A549 (cell line): ENCODE measurements at regions not wholly inside any gene's neighbourhood (a gene's known extent, or its start where the extent isn't known, plus 50 kb on each side); places are given as distances from the start of the nearest gene placed in this dataset.

Experiments
- ATAC-seq, 2 experiments: fragments of 200-7000 bp in 1 of 2; fragments of >200 bp in 1 of 2; cut with Nextera tagmentation in 1 of 2; cut with Tn5 transposase in 1 of 2; 3 replicates each; pipeline versions ENCODE4 v1.8.0 to v1.9.1; 2018 to 2020; ENCODE audit warnings: mild to moderate bottlenecking in 1 of 2, moderate library complexity in 1 of 2
- CTCF ChIA-PET: fragments of 300-600 bp; sonication (Branson Sonifier 250); formaldehyde crosslinking; extraction: SDS; loops from one replicate; lab custom pipeline; 2021; ENCODE audit warnings: antibody characterized with exemption, inconsistent platforms; lab: Yijun Ruan, JAX
- POLR2A ChIA-PET: fragments of 350-600 bp; formaldehyde crosslinking; extraction: SDS; loops from one replicate; lab custom pipeline; 2021; ENCODE audit warnings: antibody characterized with exemption, inconsistent platforms; lab: Yijun Ruan, JAX
- DNase-seq, 2 experiments: peaks; one replicate each; pipeline versions ENCODE4 v3.0.0 to v3.0.0-alpha.2; 2011 to 2016; ENCODE audit warnings: low read depth in 1 of 2, low spot score in 1 of 2
- FAIRE-seq: peaks from 2 replicates; lab custom pipeline; 2011; peaks lifted over from hg19 to GRCh38; lab: Jason Lieb, UNC
- H3K27ac ChIP-seq, 2 experiments: fragments of >200 bp; sonication (Bioruptor Twin); formaldehyde crosslinking; 3 replicates each; pipeline ENCODE4 v1.5.1; 2016 to 2017
- H3K4me1 ChIP-seq: fragments of >200 bp; sonication (Bioruptor Twin); formaldehyde crosslinking; 3 replicates; pipeline ENCODE4 v1.6.1; 2016
- H3K4me2 ChIP-seq: fragments of >200 bp; sonication (Bioruptor Twin); formaldehyde crosslinking; 3 replicates; pipeline ENCODE4 v1.6.1; 2016
- H3K4me3 ChIP-seq: fragments of >200 bp; sonication (Bioruptor Twin); formaldehyde crosslinking; 3 replicates; pipeline ENCODE4 v1.5.1; 2016
- H3K9me3 ChIP-seq: fragments of >200 bp; sonication (Bioruptor Twin); formaldehyde crosslinking; 3 replicates; pipeline ENCODE4 v1.6.1; 2016
- CBX2 ChIP-seq: fragments of 200-600 bp; sonication (generic); IDR thresholded peaks from 2 replicates; pipeline ENCODE4 v1.6.1; 2016; ENCODE audit warnings: low read depth, mild to moderate bottlenecking, borderline replicate concordance
- CBX8 ChIP-seq: fragments of 200-600 bp; sonication (generic); IDR thresholded peaks from 2 replicates; pipeline ENCODE4 v1.6.1; 2016
- CHD4 ChIP-seq: fragments of 200-600 bp; sonication (generic); IDR thresholded peaks from 2 replicates; pipeline ENCODE4 v1.6.1; 2016; ENCODE audit warnings: antibody characterized with exemption, mild to moderate bottlenecking, borderline replicate concordance
- CTCF ChIP-seq: fragments of >200 bp; sonication (Bioruptor Twin); formaldehyde crosslinking; IDR thresholded peaks from 3 replicates; pipeline ENCODE4 v1.5.1; 2016
- EHF ChIP-seq: fragments of 250-450 bp; sonication (Bioruptor Pico); IDR thresholded peaks from 2 replicates; pipeline ENCODE4 v1.5.0; 2020; ENCODE audit warnings: mild to moderate bottlenecking
- EHMT2 ChIP-seq: fragments of 200-600 bp; sonication (generic); IDR thresholded peaks from 2 replicates; pipeline ENCODE4 v1.6.1; 2016; ENCODE audit warnings: antibody characterized with exemption, low read depth, mild to moderate bottlenecking, moderate library complexity
- ELK1 ChIP-seq: fragments of 150-350 bp; IDR thresholded peaks from 2 replicates; pipeline ENCODE4 v1.6.1; 2014; ENCODE audit warnings: low read depth, mild to moderate bottlenecking, low read length
- EP300 ChIP-seq, 2 experiments: fragments of >200 bp; sonication (Bioruptor Twin); formaldehyde crosslinking; IDR thresholded peaks; 2 replicates in 1 of 2; 3 replicates in 1 of 2; pipeline ENCODE4 v1.6.1; 2016 to 2017
- ESRRA ChIP-seq: fragments of 150-350 bp; IDR thresholded peaks from 2 replicates; pipeline ENCODE4 v1.6.1; 2014; ENCODE audit warnings: mild to moderate bottlenecking, low read length, borderline replicate concordance
- FOSL2 ChIP-seq, 2 experiments: fragments of 450-650 bp in 1 of 2; fragments of >200 bp in 1 of 2; sonication (Bioruptor Twin) in 1 of 2; formaldehyde crosslinking; IDR thresholded peaks; 2 replicates each; pipeline versions ENCODE4 v1.5.0 to v1.6.1; 2016 to 2020; ENCODE audit warnings: mild to moderate bottlenecking in 1 of 2, moderate library complexity in 1 of 2
- GATA3 ChIP-seq: IDR thresholded peaks from 2 replicates; pipeline ENCODE4 v1.6.1; 2012; ENCODE audit warnings: borderline replicate concordance
- HES2 ChIP-seq: fragments of >200 bp; sonication (Bioruptor Twin); formaldehyde crosslinking; IDR thresholded peaks from 2 replicates; pipeline ENCODE4 v1.6.1; 2016
- HEYL ChIP-seq: fragments of 250-450 bp; sonication (Bioruptor Pico); IDR thresholded peaks from 2 replicates; pipeline ENCODE4 v1.8.0; 2021; ENCODE audit warnings: mild to moderate bottlenecking, moderate library complexity
- HMGXB4 ChIP-seq: fragments of 250-450 bp; sonication (Bioruptor Pico); IDR thresholded peaks from 2 replicates; pipeline ENCODE4 v1.5.0; 2021; ENCODE audit warnings: mild to moderate bottlenecking, moderate library complexity, borderline replicate concordance
- HOXB13 ChIP-seq: fragments of 250-450 bp; sonication (Bioruptor Pico); IDR thresholded peaks from 2 replicates; pipeline ENCODE4 v1.5.0; 2020; ENCODE audit warnings: low read depth, mild to moderate bottlenecking, moderate library complexity
- HOXB5 ChIP-seq: fragments of 250-450 bp; sonication (Bioruptor Pico); IDR thresholded peaks from 2 replicates; pipeline ENCODE4 v1.5.0; 2020; ENCODE audit warnings: mild to moderate bottlenecking, moderate library complexity
- JUNB ChIP-seq: fragments of >200 bp; sonication (Bioruptor Twin); formaldehyde crosslinking; IDR thresholded peaks from 2 replicates; pipeline ENCODE4 v1.6.1; 2016
- MAZ ChIP-seq: fragments of 150-350 bp; IDR thresholded peaks from 2 replicates; pipeline ENCODE4 v1.6.1; 2014; ENCODE audit warnings: antibody characterized with exemption, low read depth, low read length, borderline replicate concordance
- NFE2L2 ChIP-seq: fragments of 150-350 bp; conservative IDR thresholded peaks from 2 replicates; pipeline ENCODE4 v1.6.1; 2014; ENCODE audit warnings: low read length
- RARB ChIP-seq: fragments of 250-450 bp; sonication (Bioruptor Pico); IDR thresholded peaks from 2 replicates; pipeline ENCODE4 v1.8.0; 2021; ENCODE audit warnings: mild to moderate bottlenecking, moderate library complexity
- RFX5 ChIP-seq: fragments of 450-650 bp; IDR thresholded peaks from 2 replicates; pipeline ENCODE4 v1.7.1; 2014; ENCODE audit warnings: antibody characterized with exemption, mild to moderate bottlenecking, moderate library complexity
- RNF2 ChIP-seq: fragments of 200-600 bp; sonication (generic); IDR thresholded peaks from 2 replicates; pipeline ENCODE4 v1.6.1; 2016; ENCODE audit warnings: low read depth, mild to moderate bottlenecking, antibody characterized with exemption, moderate library complexity, borderline replicate concordance
- SREBF2 ChIP-seq: fragments of 450-650 bp; IDR thresholded peaks from 2 replicates; pipeline ENCODE4 v1.6.1; 2014; ENCODE audit warnings: mild to moderate bottlenecking, moderate library complexity
- ZC3H11A ChIP-seq: fragments of 450-650 bp; IDR thresholded peaks from 2 replicates; pipeline ENCODE4 v1.6.1; 2014; ENCODE audit warnings: antibody characterized with exemption, mild to moderate bottlenecking
- ZNF302 ChIP-seq: fragments of 250-450 bp; sonication (Bioruptor Pico); IDR thresholded peaks from 2 replicates; pipeline ENCODE4 v1.9.0; 2021; ENCODE audit warnings: inconsistent platforms, mild to moderate bottlenecking, moderate library complexity
- WGBS: methylation state at CpG from one replicate; pipeline ENCODE4 v1.1.6; 2017; ENCODE audit errors: missing lambda C conversion rate; 5-methylcytosine and 5-hydroxymethylcytosine counted together

GRCh38 chr3:132837615-132838014 is 115.4 kb upstream of the NPHP3 start:
- no peak overlapping the region for H3K4me3 ChIP-seq
- no peak for TF ChIP-seq EP300 (IDR thresholded peaks at IDR 0.05)
- no peak for TF ChIP-seq GATA3
- TF ChIP-seq RNF2 = no peak
- TF ChIP-seq EHF (CRISPR knock-in tag) = no peak
- TF ChIP-seq FOSL2 (IDR thresholded peaks at IDR 0.05) = no peak
- TF ChIP-seq FOSL2 (CRISPR knock-in tag; IDR thresholded peaks at IDR 0.05) = no peak
- TF ChIP-seq HEYL (CRISPR knock-in tag) = no peak
- no peak for TF ChIP-seq RARB
- TF ChIP-seq HES2 = no peak
- TF ChIP-seq JUNB = no peak
- TF ChIP-seq HOXB13 (CRISPR knock-in tag) = no peak
- TF ChIP-seq HOXB5 (CRISPR knock-in tag) = no peak
- TF ChIP-seq CHD4 = no peak
- TF ChIP-seq SREBF2 = no peak
- TF ChIP-seq EHMT2 = no peak
- no peak for TF ChIP-seq NFE2L2
- 2% methylated on average over 2 of the region's 2 CpGs for WGBS
- DNase-seq (no peak), ATAC-seq (no peak), FAIRE-seq (no peak)
- ChIA-PET POLR2A (no interaction called here), CTCF (no interaction called here)
- no peaks in the 10 kb centered on the region for H3K9me3 ChIP-seq
- no peak overlapping the region for H3K4me2 ChIP-seq
- no peak overlapping the region for H3K27ac ChIP-seq
- no peaks in the 10 kb centered on the region for H3K4me1 ChIP-seq

GRCh38 chr3:132834356-132834755 is 112.1 kb upstream of the NPHP3 start:
- no peak overlapping the region for H3K4me3 ChIP-seq
- H3K9me3 ChIP-seq = no peaks in the 10 kb centered on the region
- POLR2A ChIA-PET = no interaction called here
- H3K4me1 ChIP-seq = no peaks in the 10 kb centered on the region
- DNase-seq = no peak
- no peak overlapping the region for H3K27ac ChIP-seq
- no peak overlapping the region for H3K4me2 ChIP-seq
- WGBS = 5% methylated on average over 3 of the region's 3 CpGs
- CTCF ChIA-PET = no interaction called here
- TF ChIP-seq EHF (CRISPR knock-in tag) (no peak), CBX2 (no peak), EHMT2 (no peak), NFE2L2 (no peak), HES2 (no peak), HEYL (CRISPR knock-in tag) (no peak), EP300 (IDR thresholded peaks at IDR 0.05) (no peak), CBX8 (no peak), CTCF (no peak), ELK1 (no peak), RNF2 (no peak), RFX5 (no peak), GATA3 (no peak), ESRRA (no peak), MAZ (no peak), HMGXB4 (CRISPR knock-in tag) (no peak), ZC3H11A (no peak), ZNF302 (CRISPR knock-in tag) (no peak)
- TF ChIP-seq, all 56 proteins: peak for 0
- FAIRE-seq (no peak), ATAC-seq (no peak)
